ENCODE measurements at regions not wholly inside any gene's neighbourhood (a gene's known extent, or its start where the extent isn't known, plus 50 kb on each side); places are given as distances from the start of the nearest gene placed in this dataset.

GRCh38 chr1:68378296-68379084, 71.3 kb downstream of the RPE65 start:
- DNase-seq (ENCODE audit: low spot score), result no peak
- no peak for TF ChIP-seq CTCF (IDR thresholded peaks at IDR 0.05; ENCODE audit: extremely low read depth, insufficient read depth, missing control alignments)
- in situ Hi-C loops (cut with MboI; ENCODE audit: low pct_unique_long_range_greater_than_20kb, low sequenced_read_pairs, unreplicated experiment), result no loop called here

- DNase-seq (ENCODE audit: low spot score), result no peak
- in situ Hi-C loops (cut with MboI; ENCODE audit: low pct_unique_long_range_greater_than_20kb, low sequenced_read_pairs, unreplicated experiment), result no loop called here
- TF ChIP-seq CTCF (IDR thresholded peaks at IDR 0.05; ENCODE audit: extremely low read depth, insufficient read depth, missing control alignments), result no peak
These were observed 72.7 kb downstream of the RPE65 start for GRCh38 chr1:68377098-68377497.

DNA sequence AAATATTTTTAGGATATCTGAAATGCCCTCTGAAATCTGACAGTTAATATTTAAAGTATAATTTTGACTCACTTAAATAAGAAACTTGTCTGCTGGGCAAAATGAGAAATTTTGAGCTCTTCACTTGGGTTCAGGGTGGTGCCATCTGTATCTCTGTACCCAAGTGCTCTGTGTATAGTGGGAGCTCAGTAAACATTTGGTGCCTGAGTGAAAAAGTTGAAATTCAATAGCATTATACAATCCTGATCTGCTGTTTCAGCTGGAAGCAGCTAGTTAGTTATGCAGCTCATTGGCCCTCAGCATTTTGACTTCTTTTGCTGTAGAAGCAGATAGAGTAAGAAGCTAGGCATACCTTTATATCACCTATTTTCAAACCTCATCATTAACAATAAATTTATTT, 73.3 kb downstream of the RPE65 start:
- no peak for DNase-seq (ENCODE audit: low spot score)
- no peak for TF ChIP-seq CTCF (IDR thresholded peaks at IDR 0.05; ENCODE audit: extremely low read depth, insufficient read depth, missing control alignments)
- in situ Hi-C loops (cut with MboI; ENCODE audit: low pct_unique_long_range_greater_than_20kb, low sequenced_read_pairs, unreplicated experiment), result no loop called here

DNA sequence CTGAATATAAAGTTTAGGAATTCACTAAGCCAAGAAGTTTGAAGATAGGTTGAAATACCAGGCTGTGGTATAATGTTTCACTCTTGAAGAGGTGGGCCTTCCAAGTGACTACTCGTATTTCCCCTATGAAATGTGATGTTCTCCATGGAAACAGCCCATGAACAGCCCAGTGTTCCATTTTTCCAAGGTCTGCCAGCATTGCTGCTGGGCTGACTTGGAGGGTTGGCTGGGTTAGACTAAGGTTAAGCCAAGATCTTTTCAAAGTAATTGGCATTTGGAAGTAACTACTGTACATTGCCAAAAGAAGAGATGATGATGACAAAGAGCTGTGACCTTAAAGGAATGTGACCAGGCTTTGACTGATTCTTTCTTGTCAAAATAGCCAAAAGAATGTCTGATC, 73.8 kb downstream of the RPE65 start:
- in situ Hi-C loops (cut with MboI; ENCODE audit: low pct_unique_long_range_greater_than_20kb, low sequenced_read_pairs, unreplicated experiment), result no loop called here
- TF ChIP-seq CTCF (IDR thresholded peaks at IDR 0.05; ENCODE audit: extremely low read depth, insufficient read depth, missing control alignments), result no peak
- DNase-seq (ENCODE audit: low spot score), result no peak

GRCh38 chr1:68373173-68373572, 76.6 kb downstream of the RPE65 start:
- DNase-seq (ENCODE audit: low spot score), result no peak

GRCh38 chr1:68372487-68372886, 77.3 kb downstream of the RPE65 start:
- no peak for TF ChIP-seq CTCF (IDR thresholded peaks at IDR 0.05; ENCODE audit: extremely low read depth, insufficient read depth, missing control alignments)
- in situ Hi-C loops (cut with MboI; ENCODE audit: low pct_unique_long_range_greater_than_20kb, low sequenced_read_pairs, unreplicated experiment), result no loop called here

More at GRCh38 chr1:68373173-68373572, 76.6 kb downstream of the RPE65 start:
- TF ChIP-seq CTCF (IDR thresholded peaks at IDR 0.05; ENCODE audit: extremely low read depth, insufficient read depth, missing control alignments), result no peak
- in situ Hi-C loops (cut with MboI; ENCODE audit: low pct_unique_long_range_greater_than_20kb, low sequenced_read_pairs, unreplicated experiment), result no loop called here

More at GRCh38 chr1:68372487-68372886, 77.3 kb downstream of the RPE65 start:
- no peak for DNase-seq (ENCODE audit: low spot score)

Data from GM13977 (cell line).